Nephron (organoid): ENCODE measurements at regions not wholly inside any gene's neighbourhood (a gene's known extent, or its start where the extent isn't known, plus 50 kb on each side); places are given as distances from the start of the nearest gene placed in this dataset.

Source experiments
- H3K27ac Mint-ChIP-seq, 3 experiments: 2 replicates each; pipeline ENCODE4 v1.8.0; 2020; ENCODE audit warnings: mixed read lengths in 3 of 3, mild to moderate bottlenecking in 2 of 3, moderate library complexity in 1 of 3
- H3K27me3 Mint-ChIP-seq: 2 replicates; pipeline ENCODE4 v1.8.0; 2021; ENCODE audit warnings: low read depth, mild to moderate bottlenecking, moderate library complexity, mixed read lengths
- H3K36me3 Mint-ChIP-seq: 2 replicates; pipeline ENCODE4 v1.8.0; 2020; ENCODE audit warnings: low read depth, mixed read lengths
- H3K4me1 Mint-ChIP-seq: 2 replicates; pipeline ENCODE4 v1.8.0; 2020; ENCODE audit warnings: mixed read lengths
- H3K4me3 Mint-ChIP-seq, 3 experiments: 2 replicates each; pipeline ENCODE4 v1.8.0; 2020; ENCODE audit warnings: mild to moderate bottlenecking in 3 of 3, mixed read lengths in 3 of 3, moderate library complexity in 2 of 3
- H3K9me3 Mint-ChIP-seq: 2 replicates; pipeline ENCODE4 v1.8.0; 2020; ENCODE audit warnings: mixed read lengths
- CTCF ChIP-seq, 3 experiments: fragments of 200-600 bp; sonication (generic); IDR thresholded peaks; one replicate each; pipeline ENCODE4 v1.5.0; 2021; ENCODE audit warnings: antibody characterized with exemption in 3 of 3; ENCODE audit not compliant: unreplicated experiment in 3 of 3

DNA sequence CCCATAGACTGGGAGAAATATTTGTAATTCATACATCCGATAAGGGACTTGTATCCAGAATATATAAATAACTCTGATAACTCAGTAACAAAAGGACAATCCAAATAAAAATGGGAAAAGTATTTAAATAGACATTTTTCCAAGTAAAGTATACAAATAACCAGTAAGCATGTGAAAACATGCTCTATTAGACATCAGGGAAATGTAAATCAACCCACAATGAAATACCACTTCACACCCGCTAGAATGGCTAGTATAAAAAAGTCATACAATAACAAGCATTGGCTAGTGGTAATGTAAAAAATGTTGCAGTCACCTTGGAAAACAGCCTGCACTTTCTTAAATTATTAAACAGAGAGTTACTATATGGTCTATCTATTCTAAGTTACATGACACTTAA is 650.7 kb downstream of the C12orf50 start:
- H3K27me3 Mint-ChIP-seq: no peaks in the 10 kb centered on the region
- no peak for TF ChIP-seq CTCF (IDR thresholded peaks at IDR 0.05; ENCODE audit: unreplicated experiment in 3 of 3)
- no peak overlapping the region for H3K4me3 Mint-ChIP-seq
- H3K9me3 Mint-ChIP-seq: peaks cover 13% of the 10 kb centered on the region
- no peaks in the 10 kb centered on the region for H3K36me3 Mint-ChIP-seq
- no peak overlapping the region for H3K27ac Mint-ChIP-seq
- H3K4me1 Mint-ChIP-seq: peaks cover 8% of the 10 kb centered on the region

- Mint-ChIP-seq H3K27me3 (no peaks in the 10 kb centered on the region), H3K4me1 (no peaks in the 10 kb centered on the region), H3K9me3 (peaks cover 13% of the 10 kb centered on the region), H3K36me3 (no peaks in the 10 kb centered on the region), H3K27ac (no peak overlapping the region), H3K4me3 (no peak overlapping the region)
- TF ChIP-seq CTCF (IDR thresholded peaks at IDR 0.05; ENCODE audit: unreplicated experiment in 3 of 3): no peak
Observed at GRCh38 chr12:87376722-87377121, 652.5 kb downstream of the C12orf50 start.

DNA sequence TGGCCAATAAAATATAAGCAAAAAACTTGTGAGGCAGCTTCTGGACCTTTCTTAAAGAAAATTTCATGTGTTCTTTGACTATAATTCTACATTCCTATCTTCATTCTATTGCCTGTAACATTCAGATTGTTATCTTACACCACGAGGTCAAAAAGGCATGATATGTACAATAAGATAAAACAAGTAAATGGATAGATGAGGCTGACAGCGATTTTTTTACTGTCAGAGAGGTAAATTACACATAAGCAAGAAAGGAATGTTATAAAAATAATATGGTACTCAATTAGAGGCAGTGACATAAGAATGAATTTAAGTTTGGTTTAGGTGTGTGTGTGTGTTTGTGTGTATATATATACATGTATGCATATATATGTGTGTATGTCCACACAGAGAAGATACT is 660.0 kb downstream of the C12orf50 start:
- no peak overlapping the region for H3K27ac Mint-ChIP-seq
- no peak overlapping the region for H3K4me3 Mint-ChIP-seq
- no peaks in the 10 kb centered on the region for H3K4me1 Mint-ChIP-seq
- no peak for TF ChIP-seq CTCF (IDR thresholded peaks at IDR 0.05; ENCODE audit: unreplicated experiment in 3 of 3)
- H3K9me3 Mint-ChIP-seq: no peaks in the 10 kb centered on the region
- no peaks in the 10 kb centered on the region for H3K36me3 Mint-ChIP-seq
- H3K27me3 Mint-ChIP-seq: no peaks in the 10 kb centered on the region

- TF ChIP-seq CTCF (IDR thresholded peaks at IDR 0.05; ENCODE audit: unreplicated experiment in 3 of 3): no peak
- Mint-ChIP-seq H3K9me3 (no peaks in the 10 kb centered on the region), H3K4me1 (no peaks in the 10 kb centered on the region), H3K4me3 (no peak overlapping the region), H3K36me3 (no peaks in the 10 kb centered on the region), H3K27me3 (no peaks in the 10 kb centered on the region), H3K27ac (peak overlapping the region in 1 of 3 experiments; percentile 11)
Observed at GRCh38 chr12:87368259-87368658, 660.9 kb downstream of the C12orf50 start.

DNA sequence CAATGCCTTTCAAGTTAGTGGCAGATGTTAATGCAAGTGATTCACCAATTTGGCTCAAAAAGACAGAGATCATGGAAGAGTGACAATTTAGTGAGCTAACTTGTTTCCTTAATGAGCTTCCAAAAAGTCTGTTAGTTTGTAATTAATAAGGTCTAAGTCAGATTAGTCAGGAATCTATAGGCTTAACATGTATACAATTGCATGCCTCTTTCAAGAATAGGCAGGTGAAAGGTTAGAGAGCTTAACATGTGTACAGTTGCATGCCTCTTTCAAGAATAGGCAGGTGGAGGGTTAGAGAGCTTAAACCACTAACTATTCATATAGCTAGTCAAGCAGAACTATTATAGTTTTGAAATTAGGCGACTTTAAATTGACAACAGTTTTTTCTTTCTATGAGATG is 663.8 kb downstream of the C12orf50 start:
- Mint-ChIP-seq H3K4me1 (no peaks in the 10 kb centered on the region), H3K9me3 (peaks cover 20% of the 10 kb centered on the region), H3K27ac (no peak overlapping the region), H3K27me3 (no peaks in the 10 kb centered on the region), H3K36me3 (no peaks in the 10 kb centered on the region), H3K4me3 (no peak overlapping the region)
- TF ChIP-seq CTCF (IDR thresholded peaks at IDR 0.05; ENCODE audit: unreplicated experiment in 3 of 3): no peak

DNA sequence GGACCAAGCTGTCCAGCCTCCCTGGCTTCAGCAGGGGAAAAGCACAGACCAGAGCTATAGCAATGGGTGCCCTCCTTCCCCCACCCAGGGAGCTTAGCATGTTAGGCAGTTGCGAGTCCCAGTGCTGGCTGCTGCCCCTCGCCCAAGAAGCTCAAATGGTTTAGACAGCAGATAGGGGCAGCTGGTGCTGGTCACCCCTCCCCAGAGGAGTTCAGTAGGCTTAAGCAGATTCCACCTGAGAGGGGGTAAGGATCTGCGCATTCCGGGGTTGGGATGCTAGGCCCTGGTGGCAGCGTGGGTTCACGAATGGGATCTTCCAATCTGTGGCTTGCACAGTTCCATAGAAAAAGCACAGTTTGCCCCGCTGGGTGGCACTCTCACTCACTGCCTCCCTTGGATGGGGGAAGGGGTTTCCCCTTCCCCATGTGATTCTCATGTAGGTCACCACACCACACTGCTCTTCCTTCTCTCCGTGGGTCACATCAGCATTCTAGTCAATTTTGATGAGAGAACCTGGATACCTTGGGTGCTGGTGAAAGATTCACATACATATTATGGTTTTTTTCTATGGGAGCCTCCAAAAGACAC is 665.6 kb downstream of the C12orf50 start:
- Mint-ChIP-seq H3K27ac (no peak overlapping the region), H3K4me1 (no peaks in the 10 kb centered on the region), H3K9me3 (peaks cover 32% of the 10 kb centered on the region), H3K4me3 (no peak overlapping the region), H3K27me3 (no peaks in the 10 kb centered on the region), H3K36me3 (no peaks in the 10 kb centered on the region)
- no peak for TF ChIP-seq CTCF (IDR thresholded peaks at IDR 0.05; ENCODE audit: unreplicated experiment in 3 of 3)
